ENCODE measurements at regions not wholly inside any gene's neighbourhood (a gene's known extent, or its start where the extent isn't known, plus 50 kb on each side); places are given as distances from the start of the nearest gene placed in this dataset.

GRCh38 chr4:43337707-43338106 is 445.2 kb downstream of the GRXCR1 start:
- no peak overlapping the region for H3K4me3 ChIP-seq (ENCODE audit: low read depth in 1 of 2, low read length in 2 of 2)
- H3K27ac ChIP-seq (ENCODE audit: low read depth, low read length), result no peak overlapping the region
- H3K36me3 ChIP-seq (ENCODE audit: control insufficient read depth in 1 of 2, insufficient read depth in 2 of 2, low read length in 2 of 2), result no peaks in the 10 kb centered on the region
- H3K4me1 ChIP-seq (ENCODE audit: control insufficient read depth in 1 of 2, insufficient read depth in 2 of 2, low read length in 2 of 2), result no peaks in the 10 kb centered on the region
- no peak overlapping the region for H3K9ac ChIP-seq (ENCODE audit: low read depth in 1 of 2, low read length in 2 of 2)
- H3K27me3 ChIP-seq (ENCODE audit: control insufficient read depth in 1 of 2, insufficient read depth in 2 of 2, low read length in 2 of 2), result no peaks in the 10 kb centered on the region
- H3K9me3 ChIP-seq (ENCODE audit: control insufficient read depth in 1 of 2, low read length in 2 of 2), result no peaks in the 10 kb centered on the region

DNA sequence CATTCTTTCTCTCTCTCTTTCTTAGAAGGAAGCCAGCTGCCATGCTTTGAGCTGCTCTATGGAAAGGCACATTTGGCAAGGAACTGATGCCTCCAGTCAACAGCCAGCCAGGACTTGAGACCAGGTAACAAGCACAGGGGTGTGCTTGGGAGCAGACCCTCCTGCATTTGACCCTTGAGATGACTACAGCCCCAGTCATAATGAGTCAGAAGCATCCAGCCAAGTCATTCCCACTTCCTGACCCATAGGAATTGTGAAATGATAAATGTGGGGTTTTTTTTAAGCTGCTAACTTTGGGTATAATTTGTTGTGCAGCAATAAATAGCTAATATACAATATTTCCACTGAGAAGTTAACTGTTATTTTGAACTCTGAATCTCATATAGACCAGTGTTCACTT is 446.9 kb downstream of the GRXCR1 start:
- Histone ChIP-seq H3K9ac (ENCODE audit: low read depth in 1 of 2, low read length in 2 of 2) (no peak overlapping the region), H3K27ac (ENCODE audit: low read depth, low read length) (no peak overlapping the region)

GRCh38 chr4:43341741-43342140 is 449.2 kb downstream of the GRXCR1 start:
- H3K27me3 ChIP-seq (ENCODE audit: control insufficient read depth in 1 of 2, insufficient read depth in 2 of 2, low read length in 2 of 2), result no peaks in the 10 kb centered on the region
- no peak overlapping the region for H3K4me3 ChIP-seq (ENCODE audit: low read depth in 1 of 2, low read length in 2 of 2)
- H3K4me1 ChIP-seq (ENCODE audit: control insufficient read depth in 1 of 2, insufficient read depth in 2 of 2, low read length in 2 of 2), result no peaks in the 10 kb centered on the region
- no peak overlapping the region for H3K27ac ChIP-seq (ENCODE audit: low read depth, low read length)
- no peaks in the 10 kb centered on the region for H3K36me3 ChIP-seq (ENCODE audit: control insufficient read depth in 1 of 2, insufficient read depth in 2 of 2, low read length in 2 of 2)
- peaks cover 0 to 3% of the 10 kb centered on the region in 2 donors for H3K9me3 ChIP-seq (ENCODE audit: control insufficient read depth in 1 of 2, low read length in 2 of 2)
- no peak overlapping the region for H3K9ac ChIP-seq (ENCODE audit: low read depth in 1 of 2, low read length in 2 of 2)

More for the DNA sequence above, 446.9 kb downstream of the GRXCR1 start:
- no peaks in the 10 kb centered on the region for H3K27me3 ChIP-seq (ENCODE audit: control insufficient read depth in 1 of 2, insufficient read depth in 2 of 2, low read length in 2 of 2)
- H3K4me1 ChIP-seq (ENCODE audit: control insufficient read depth in 1 of 2, insufficient read depth in 2 of 2, low read length in 2 of 2), result no peaks in the 10 kb centered on the region
- H3K4me3 ChIP-seq (ENCODE audit: low read depth in 1 of 2, low read length in 2 of 2), result no peak overlapping the region
- no peaks in the 10 kb centered on the region for H3K9me3 ChIP-seq (ENCODE audit: control insufficient read depth in 1 of 2, low read length in 2 of 2)
- no peaks in the 10 kb centered on the region for H3K36me3 ChIP-seq (ENCODE audit: control insufficient read depth in 1 of 2, insufficient read depth in 2 of 2, low read length in 2 of 2)

DNA sequence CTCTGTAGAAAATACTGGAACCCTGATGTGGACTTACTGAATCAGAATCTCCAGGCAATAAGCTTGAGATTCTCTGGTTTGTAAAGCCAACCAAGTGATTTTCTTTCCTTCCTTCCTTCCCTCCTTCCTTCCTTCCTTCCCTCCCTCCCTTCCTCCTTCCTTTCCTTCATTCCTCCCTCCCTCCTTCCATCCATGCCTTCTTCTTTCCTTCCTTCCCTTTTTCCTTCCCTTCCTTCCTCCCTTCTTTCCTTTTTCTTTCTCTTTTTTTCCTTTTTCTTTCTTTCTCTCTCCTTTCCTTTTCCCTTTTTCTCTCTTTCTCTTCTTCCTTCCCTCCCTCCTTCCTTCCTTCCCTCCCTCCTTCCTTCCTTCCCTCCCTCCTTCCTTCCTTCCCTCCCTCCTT is 450.8 kb downstream of the GRXCR1 start:
- H3K9me3 ChIP-seq (ENCODE audit: control insufficient read depth in 1 of 2, low read length in 2 of 2), result peaks cover 0 to 5% of the 10 kb centered on the region in 2 donors
- H3K27me3 ChIP-seq (ENCODE audit: control insufficient read depth in 1 of 2, insufficient read depth in 2 of 2, low read length in 2 of 2), result no peaks in the 10 kb centered on the region
- no peak overlapping the region for H3K4me3 ChIP-seq (ENCODE audit: low read depth in 1 of 2, low read length in 2 of 2)
- H3K4me1 ChIP-seq (ENCODE audit: control insufficient read depth in 1 of 2, insufficient read depth in 2 of 2, low read length in 2 of 2), result no peaks in the 10 kb centered on the region
- H3K36me3 ChIP-seq (ENCODE audit: control insufficient read depth in 1 of 2, insufficient read depth in 2 of 2, low read length in 2 of 2), result no peaks in the 10 kb centered on the region
- H3K27ac ChIP-seq (ENCODE audit: low read depth, low read length), result no peak overlapping the region
- H3K9ac ChIP-seq (ENCODE audit: low read depth in 1 of 2, low read length in 2 of 2), result no peak overlapping the region

GRCh38 chr4:43345323-43345925 is 452.9 kb downstream of the GRXCR1 start:
- Histone ChIP-seq H3K4me3 (ENCODE audit: low read depth in 1 of 2, low read length in 2 of 2) (no peak overlapping the region), H3K27ac (ENCODE audit: low read depth, low read length) (no peak overlapping the region), H3K9me3 (ENCODE audit: control insufficient read depth in 1 of 2, low read length in 2 of 2) (peaks cover 0 to 5% of the 10 kb centered on the region in 2 donors), H3K27me3 (ENCODE audit: control insufficient read depth in 1 of 2, insufficient read depth in 2 of 2, low read length in 2 of 2) (no peaks in the 10 kb centered on the region), H3K9ac (ENCODE audit: low read depth in 1 of 2, low read length in 2 of 2) (no peak overlapping the region), H3K36me3 (ENCODE audit: control insufficient read depth in 1 of 2, insufficient read depth in 2 of 2, low read length in 2 of 2) (no peaks in the 10 kb centered on the region), H3K4me1 (ENCODE audit: control insufficient read depth in 1 of 2, insufficient read depth in 2 of 2, low read length in 2 of 2) (no peaks in the 10 kb centered on the region)

- Histone ChIP-seq H3K4me3 (ENCODE audit: low read depth in 1 of 2, low read length in 2 of 2) (no peak overlapping the region), H3K9me3 (ENCODE audit: control insufficient read depth in 1 of 2, low read length in 2 of 2) (peaks cover 0 to 5% of the 10 kb centered on the region in 2 donors), H3K27ac (ENCODE audit: low read depth, low read length) (no peak overlapping the region)
Measured at GRCh38 chr4:43348591-43348990, 456.1 kb downstream of the GRXCR1 start.

GRCh38 chr4:43351970-43352806 is 459.7 kb downstream of the GRXCR1 start:
- H3K27me3 ChIP-seq (ENCODE audit: control insufficient read depth in 1 of 2, insufficient read depth in 2 of 2, low read length in 2 of 2), result no peaks in the 10 kb centered on the region
- H3K36me3 ChIP-seq (ENCODE audit: control insufficient read depth in 1 of 2, insufficient read depth in 2 of 2, low read length in 2 of 2), result no peaks in the 10 kb centered on the region
- H3K9me3 ChIP-seq (ENCODE audit: control insufficient read depth in 1 of 2, low read length in 2 of 2), result no peaks in the 10 kb centered on the region
- no peaks in the 10 kb centered on the region for H3K4me1 ChIP-seq (ENCODE audit: control insufficient read depth in 1 of 2, insufficient read depth in 2 of 2, low read length in 2 of 2)
- no peak overlapping the region for H3K27ac ChIP-seq (ENCODE audit: low read depth, low read length)
- H3K9ac ChIP-seq (ENCODE audit: low read depth in 1 of 2, low read length in 2 of 2), result no peak overlapping the region
- no peak overlapping the region for H3K4me3 ChIP-seq (ENCODE audit: low read depth in 1 of 2, low read length in 2 of 2)

More at GRCh38 chr4:43348591-43348990, 456.1 kb downstream of the GRXCR1 start:
- no peaks in the 10 kb centered on the region for H3K36me3 ChIP-seq (ENCODE audit: control insufficient read depth in 1 of 2, insufficient read depth in 2 of 2, low read length in 2 of 2)
- no peaks in the 10 kb centered on the region for H3K27me3 ChIP-seq (ENCODE audit: control insufficient read depth in 1 of 2, insufficient read depth in 2 of 2, low read length in 2 of 2)
- no peak overlapping the region for H3K9ac ChIP-seq (ENCODE audit: low read depth in 1 of 2, low read length in 2 of 2)
- H3K4me1 ChIP-seq (ENCODE audit: control insufficient read depth in 1 of 2, insufficient read depth in 2 of 2, low read length in 2 of 2), result no peaks in the 10 kb centered on the region

DNA sequence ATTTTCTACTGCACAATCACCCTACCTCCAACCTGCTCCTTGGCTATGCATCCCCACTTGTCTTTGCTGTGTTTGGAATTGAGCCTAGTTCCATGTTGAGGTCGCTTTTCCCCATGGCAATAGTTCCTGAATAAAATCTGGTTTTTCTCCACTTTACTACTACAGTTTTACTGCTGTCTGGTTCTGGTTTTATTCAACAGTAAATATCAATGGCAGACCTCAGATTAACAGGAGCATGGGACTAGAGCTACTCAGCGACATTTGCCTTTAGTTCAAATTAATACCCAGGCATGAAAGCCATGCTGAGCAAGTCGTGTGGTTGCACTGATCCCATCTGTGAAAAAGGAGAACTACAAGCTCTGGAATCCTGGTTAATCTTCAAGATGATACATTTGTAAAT is 460.3 kb downstream of the GRXCR1 start:
- Histone ChIP-seq H3K27me3 (ENCODE audit: control insufficient read depth in 1 of 2, insufficient read depth in 2 of 2, low read length in 2 of 2) (no peaks in the 10 kb centered on the region), H3K36me3 (ENCODE audit: control insufficient read depth in 1 of 2, insufficient read depth in 2 of 2, low read length in 2 of 2) (no peaks in the 10 kb centered on the region), H3K4me3 (ENCODE audit: low read depth in 1 of 2, low read length in 2 of 2) (no peak overlapping the region)

DNA sequence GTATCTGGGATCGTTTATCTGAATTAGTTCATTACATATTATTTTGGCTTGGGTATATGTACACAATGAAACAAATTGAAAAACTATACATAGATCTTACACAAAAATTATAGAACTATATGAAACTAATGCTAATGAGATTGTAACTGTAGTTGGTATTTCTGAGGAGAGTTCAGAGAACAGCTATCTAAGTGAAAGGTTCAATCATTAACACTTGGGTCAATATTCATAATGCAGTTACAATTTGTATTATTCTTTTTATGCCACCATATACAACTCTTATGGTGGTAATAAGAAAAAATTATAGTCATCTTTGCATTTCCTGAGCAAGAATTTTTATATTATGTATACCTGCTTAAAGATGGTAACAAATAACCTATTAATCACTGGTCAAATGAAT is 461.0 kb downstream of the GRXCR1 start:
- H3K36me3 ChIP-seq (ENCODE audit: control insufficient read depth in 1 of 2, insufficient read depth in 2 of 2, low read length in 2 of 2), result no peaks in the 10 kb centered on the region
- no peaks in the 10 kb centered on the region for H3K27me3 ChIP-seq (ENCODE audit: control insufficient read depth in 1 of 2, insufficient read depth in 2 of 2, low read length in 2 of 2)
- H3K9ac ChIP-seq (ENCODE audit: low read depth in 1 of 2, low read length in 2 of 2), result no peak overlapping the region
- H3K27ac ChIP-seq (ENCODE audit: low read depth, low read length), result no peak overlapping the region
- no peak overlapping the region for H3K4me3 ChIP-seq (ENCODE audit: low read depth in 1 of 2, low read length in 2 of 2)
- no peaks in the 10 kb centered on the region for H3K9me3 ChIP-seq (ENCODE audit: control insufficient read depth in 1 of 2, low read length in 2 of 2)
- H3K4me1 ChIP-seq (ENCODE audit: control insufficient read depth in 1 of 2, insufficient read depth in 2 of 2, low read length in 2 of 2), result no peaks in the 10 kb centered on the region

More for the DNA sequence above, 460.3 kb downstream of the GRXCR1 start:
- Histone ChIP-seq H3K27ac (ENCODE audit: low read depth, low read length) (no peak overlapping the region), H3K9me3 (ENCODE audit: control insufficient read depth in 1 of 2, low read length in 2 of 2) (no peaks in the 10 kb centered on the region), H3K4me1 (ENCODE audit: control insufficient read depth in 1 of 2, insufficient read depth in 2 of 2, low read length in 2 of 2) (no peaks in the 10 kb centered on the region), H3K9ac (ENCODE audit: low read depth in 1 of 2, low read length in 2 of 2) (no peak overlapping the region)

GRCh38 chr4:43356786-43357185 is 464.3 kb downstream of the GRXCR1 start:
- Histone ChIP-seq H3K9me3 (ENCODE audit: control insufficient read depth in 1 of 2, low read length in 2 of 2) (no peaks in the 10 kb centered on the region), H3K9ac (ENCODE audit: low read depth in 1 of 2, low read length in 2 of 2) (no peak overlapping the region), H3K27me3 (ENCODE audit: control insufficient read depth in 1 of 2, insufficient read depth in 2 of 2, low read length in 2 of 2) (no peaks in the 10 kb centered on the region), H3K4me1 (ENCODE audit: control insufficient read depth in 1 of 2, insufficient read depth in 2 of 2, low read length in 2 of 2) (no peaks in the 10 kb centered on the region), H3K27ac (ENCODE audit: low read depth, low read length) (no peak overlapping the region), H3K36me3 (ENCODE audit: control insufficient read depth in 1 of 2, insufficient read depth in 2 of 2, low read length in 2 of 2) (no peaks in the 10 kb centered on the region), H3K4me3 (ENCODE audit: low read depth in 1 of 2, low read length in 2 of 2) (no peak overlapping the region)

Data from duodenal mucosa (tissue), 2 donors.